PC-9 (cell line): ENCODE measurements at regions not wholly inside any gene's neighbourhood (a gene's known extent, or its start where the extent isn't known, plus 50 kb on each side); places are given as distances from the start of the nearest gene placed in this dataset.

ENCODE experiments used
- BruUV-seq: library from RNA; stranded (reverse); fragments of 400-500 nt; replicated peaks from 2 replicates; lab custom pipeline; 2021; lab: Mats Ljungman, UMichigan
- CTCF ChIA-PET: fragments of 300-600 bp; sonication (Branson Sonifier 250); formaldehyde crosslinking; loops from one replicate; lab custom pipeline; 2022; ENCODE audit warnings: antibody characterized with exemption; lab: Charles Lee
- POLR2A ChIA-PET: fragments of 300-600 bp; sonication (Branson Sonifier 250); formaldehyde crosslinking; loops from one replicate; lab custom pipeline; 2022; ENCODE audit warnings: antibody characterized with exemption; ENCODE audit not compliant: unreplicated experiment; lab: Charles Lee
- DNase-seq, 2 experiments: peaks; one replicate each; pipeline versions ENCODE4 v3.0.0 to v3.0.0-alpha.2; 2015 to 2022; ENCODE audit warnings: mixed read lengths in 1 of 2
- H2AFZ ChIP-seq: fragments of 200-600 bp; sonication (generic); 2 replicates; pipeline ENCODE4 v1.8.1; 2017; ENCODE audit warnings: antibody characterized with exemption
- H3F3A ChIP-seq: fragments of 200-600 bp; sonication (generic); 2 replicates; pipeline ENCODE4 v1.8.1; 2017; ENCODE audit warnings: antibody characterized with exemption, mild to moderate bottlenecking, low read depth; ENCODE audit not compliant: insufficient read depth
- H3K27ac ChIP-seq: fragments of 200-600 bp; sonication (generic); 2 replicates; pipeline ENCODE4 v1.6.1; 2016; ENCODE audit warnings: mixed run types
- H3K27me3 ChIP-seq: fragments of 200-600 bp; sonication (generic); 2 replicates; pipeline ENCODE4 v1.6.1; 2016; ENCODE audit warnings: low read depth, mixed run types; ENCODE audit not compliant: insufficient read depth
- H3K36me3 ChIP-seq: fragments of 200-600 bp; sonication (generic); 2 replicates; pipeline ENCODE4 v1.6.1; 2016; ENCODE audit warnings: low read depth, mixed run types
- H3K4me1 ChIP-seq: fragments of 200-600 bp; sonication (generic); replicated peaks from 2 replicates; pipeline ENCODE4 v1.6.1; 2016; ENCODE audit warnings: mixed run types; ENCODE audit not compliant: insufficient read depth
- H3K4me2 ChIP-seq: fragments of 200-600 bp; sonication (generic); 2 replicates; pipeline ENCODE4 v1.6.1; 2017; ENCODE audit warnings: mixed run types
- H3K4me3 ChIP-seq: fragments of 200-600 bp; sonication (generic); 2 replicates; pipeline ENCODE4 v1.6.1; 2016; ENCODE audit warnings: mixed run types
- H3K79me2 ChIP-seq: fragments of 200-600 bp; sonication (generic); 2 replicates; pipeline ENCODE4 v1.6.1; 2017; ENCODE audit warnings: low read depth, mixed run types
- H3K9me2 ChIP-seq: fragments of 200-600 bp; sonication (generic); 2 replicates; pipeline ENCODE4 v1.8.1; 2017; ENCODE audit warnings: mild to moderate bottlenecking; ENCODE audit not compliant: insufficient read depth
- H3K9me3 ChIP-seq: fragments of 200-600 bp; sonication (generic); 2 replicates; pipeline ENCODE4 v1.8.1; 2016; ENCODE audit warnings: low read depth; ENCODE audit not compliant: insufficient read depth
- H4K20me1 ChIP-seq: fragments of 200-600 bp; sonication (generic); 2 replicates; pipeline ENCODE4 v1.8.1; 2017; ENCODE audit not compliant: insufficient read depth
- CTCF ChIP-seq: fragments of 200-600 bp; sonication (generic); conservative IDR thresholded peaks from 2 replicates; pipeline ENCODE4 v1.6.1; 2017; ENCODE audit warnings: mixed run types, antibody characterized with exemption, mild to moderate bottlenecking, moderate library complexity
- EZH2 ChIP-seq: fragments of 200-600 bp; sonication (generic); IDR thresholded peaks from 2 replicates; pipeline ENCODE4 v1.8.0; 2017; ENCODE audit warnings: antibody characterized with exemption, low read depth
- intact Hi-C: fragments of 100-400 bp; cut with micrococcal nuclease; formaldehyde crosslinking; loops from one replicate; pipeline ENCODE4 v1.10.0; 2022; ENCODE audit not compliant: unreplicated experiment

GRCh38 chr22:49628391-49629260, 199.0 kb downstream of the BRD1 start:
- BruUV-seq = no TSS peak
- intact Hi-C loops = loop anchor here (5.0 kb wide), 1 partner anchor 196 kb away; no protein-coding TSS in a partner anchor

GRCh38 chr22:49627217-49628181, 200.2 kb downstream of the BRD1 start:
- TF ChIP-seq CTCF = no peak
- TF ChIP-seq EZH2 = no peak
- BruUV-seq = no TSS peak
- Histone ChIP-seq H3K27me3 (peaks cover 92% of the 10 kb centered on the region), H2AFZ (no peak overlapping the region), H3K4me2 (no peak overlapping the region), H3F3A (no peaks in the 10 kb centered on the region), H3K9me2 (no peaks in the 10 kb centered on the region), H3K79me2 (no peaks in the 10 kb centered on the region), H3K4me3 (no peak overlapping the region), H3K36me3 (no peaks in the 10 kb centered on the region), H3K4me1 (no peaks in the 10 kb centered on the region), H3K27ac (no peak overlapping the region), H3K9me3 (no peaks in the 10 kb centered on the region), H4K20me1 (peaks cover 45% of the 10 kb centered on the region)
- ChIA-PET POLR2A (no interaction called here), CTCF (no interaction called here)
- peak in 1 of 2 experiments; percentile 12 for DNase-seq
- intact Hi-C loops = loop anchor here (5.0 kb wide), 1 partner anchor 195 kb away; no protein-coding TSS in a partner anchor

More at GRCh38 chr22:49628391-49629260, 199.0 kb downstream of the BRD1 start:
- H3K27ac ChIP-seq = no peak overlapping the region
- H3K27me3 ChIP-seq = peaks cover 92% of the 10 kb centered on the region
- no peaks in the 10 kb centered on the region for H3K9me3 ChIP-seq
- no peaks in the 10 kb centered on the region for H3K79me2 ChIP-seq
- H4K20me1 ChIP-seq = peaks cover 40% of the 10 kb centered on the region
- H3K36me3 ChIP-seq = no peaks in the 10 kb centered on the region
- H3K9me2 ChIP-seq = no peaks in the 10 kb centered on the region
- ChIA-PET CTCF (no interaction called here), POLR2A (no interaction called here)
- TF ChIP-seq CTCF (no peak), EZH2 (no peak)
- no peak for DNase-seq
- H3K4me2 ChIP-seq = no peak overlapping the region
- no peak overlapping the region for H3K4me3 ChIP-seq
- no peaks in the 10 kb centered on the region for H3F3A ChIP-seq
- H3K4me1 ChIP-seq = no peaks in the 10 kb centered on the region
- no peak overlapping the region for H2AFZ ChIP-seq
